ENCODE measurements at regions not wholly inside any gene's neighbourhood (a gene's known extent, or its start where the extent isn't known, plus 50 kb on each side); places are given as distances from the start of the nearest gene placed in this dataset.

DNA sequence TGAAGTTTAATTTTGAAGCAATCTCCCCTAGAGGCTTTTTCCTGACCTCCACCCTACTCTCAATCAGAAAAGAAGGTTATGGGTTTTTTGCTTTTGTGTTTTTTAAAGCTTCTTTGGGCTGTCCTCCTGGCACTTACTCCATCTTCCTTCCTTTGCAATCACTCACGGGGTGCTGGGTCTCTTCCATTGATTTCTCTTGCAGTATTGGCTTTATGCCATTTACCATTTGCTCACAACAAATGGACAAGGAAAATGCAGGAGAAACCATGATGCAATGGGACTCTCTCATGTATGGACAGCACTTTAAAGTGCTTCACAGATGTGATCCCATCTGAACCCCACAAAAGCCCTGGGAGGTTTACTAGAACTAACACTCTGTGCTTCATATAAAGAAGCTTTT, 57.5 kb downstream of the SST start:
- Histone ChIP-seq H3K4me2 (ENCODE audit: insufficient read depth, low read length) (no peak overlapping the region), H4K20me1 (ENCODE audit: insufficient read depth, low read length) (no peaks in the 10 kb centered on the region), H3K27me3 (ENCODE audit: insufficient read depth, low read length) (peaks cover 6% of the 10 kb centered on the region), H3K36me3 (ENCODE audit: insufficient read depth, low read length) (no peaks in the 10 kb centered on the region), H2AFZ (ENCODE audit: low read length) (no peak overlapping the region), H3K79me2 (ENCODE audit: insufficient read depth, low read length) (no peaks in the 10 kb centered on the region), H3K27ac (ENCODE audit: low read depth, low read length) (no peak overlapping the region), H3K4me3 (ENCODE audit: insufficient read depth, low read length) (no peak overlapping the region), H3K4me1 (ENCODE audit: insufficient read depth, low read length) (no peaks in the 10 kb centered on the region), H3K9me3 (ENCODE audit: low read depth, low read length) (no peaks in the 10 kb centered on the region)
- no peak for TF ChIP-seq CTCF (IDR thresholded peaks at IDR 0.05; ENCODE audit: extremely low read depth, low read depth, low read length)
- DNase-seq (ENCODE audit: insufficient read length, low spot score, missing footprints), result no peak

DNA sequence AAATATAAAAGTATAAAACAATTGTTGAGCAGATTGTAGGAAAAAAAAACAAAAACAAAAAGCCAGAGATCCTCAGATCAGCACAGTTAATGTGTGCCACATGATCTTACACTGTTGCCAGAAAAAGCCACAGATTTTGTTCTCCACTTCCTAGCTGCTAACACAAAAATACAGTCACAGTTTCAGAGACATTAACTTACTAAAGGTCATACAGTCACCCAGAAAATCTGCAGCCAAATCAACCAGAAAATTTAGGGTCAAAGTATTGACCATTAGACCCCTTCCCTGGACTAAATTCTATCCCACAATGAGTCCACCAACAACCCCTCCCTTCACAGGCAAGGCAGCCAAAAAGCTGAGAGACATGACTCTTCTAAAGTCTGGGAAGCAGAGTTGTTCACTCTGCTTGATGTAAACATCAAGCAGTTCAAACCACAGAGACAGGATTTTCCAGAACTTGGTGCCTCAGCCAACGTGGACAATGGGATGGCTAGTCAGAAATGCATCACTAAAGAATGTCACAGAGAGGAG, 59.1 kb downstream of the SST start:
- Histone ChIP-seq H4K20me1 (ENCODE audit: insufficient read depth, low read length) (no peaks in the 10 kb centered on the region), H3K4me2 (ENCODE audit: insufficient read depth, low read length) (no peak overlapping the region), H3K27ac (ENCODE audit: low read depth, low read length) (no peak overlapping the region), H2AFZ (ENCODE audit: low read length) (no peak overlapping the region), H3K4me1 (ENCODE audit: insufficient read depth, low read length) (no peaks in the 10 kb centered on the region), H3K4me3 (ENCODE audit: insufficient read depth, low read length) (no peak overlapping the region), H3K79me2 (ENCODE audit: insufficient read depth, low read length) (no peaks in the 10 kb centered on the region), H3K36me3 (ENCODE audit: insufficient read depth, low read length) (no peaks in the 10 kb centered on the region), H3K9me3 (ENCODE audit: low read depth, low read length) (no peaks in the 10 kb centered on the region), H3K27me3 (ENCODE audit: insufficient read depth, low read length) (peaks cover 6% of the 10 kb centered on the region)
- DNase-seq (ENCODE audit: insufficient read length, low spot score, missing footprints), result no peak
- TF ChIP-seq CTCF (IDR thresholded peaks at IDR 0.05; ENCODE audit: extremely low read depth, low read depth, low read length), result no peak

DNA sequence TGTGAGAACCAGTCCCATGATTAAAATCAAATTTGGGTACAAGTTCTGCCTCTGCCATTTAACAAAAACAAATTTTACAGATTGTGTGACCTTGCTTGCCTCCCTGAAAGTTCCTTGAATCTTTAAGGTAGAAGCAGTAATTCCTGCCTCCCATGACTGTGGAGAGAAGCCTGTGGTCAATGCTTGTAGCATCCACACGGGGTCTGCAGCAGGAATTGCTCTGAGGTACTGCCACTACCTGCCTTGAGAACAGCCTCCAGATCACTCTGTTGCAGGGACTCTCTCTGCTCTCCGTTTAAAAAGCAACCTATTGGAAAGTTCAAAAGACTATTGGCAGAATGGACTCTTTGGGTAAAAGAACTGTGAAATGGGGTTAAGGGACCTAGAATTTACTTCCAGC, 75.9 kb downstream of the SST start:
- Histone ChIP-seq H4K20me1 (ENCODE audit: insufficient read depth, low read length) (no peaks in the 10 kb centered on the region), H3K27ac (ENCODE audit: low read depth, low read length) (no peak overlapping the region), H3K4me1 (ENCODE audit: insufficient read depth, low read length) (no peaks in the 10 kb centered on the region), H3K79me2 (ENCODE audit: insufficient read depth, low read length) (no peaks in the 10 kb centered on the region), H3K36me3 (ENCODE audit: insufficient read depth, low read length) (no peaks in the 10 kb centered on the region), H3K9me3 (ENCODE audit: low read depth, low read length) (no peaks in the 10 kb centered on the region), H2AFZ (ENCODE audit: low read length) (no peak overlapping the region), H3K4me2 (ENCODE audit: insufficient read depth, low read length) (no peak overlapping the region), H3K4me3 (ENCODE audit: insufficient read depth, low read length) (no peak overlapping the region), H3K27me3 (ENCODE audit: insufficient read depth, low read length) (no peaks in the 10 kb centered on the region)
- DNase-seq (ENCODE audit: insufficient read length, low spot score, missing footprints), result no peak
- no peak for TF ChIP-seq CTCF (IDR thresholded peaks at IDR 0.05; ENCODE audit: extremely low read depth, low read depth, low read length)

GRCh38 chr3:187593451-187593850, 76.7 kb downstream of the SST start:
- no peak overlapping the region for H3K4me3 ChIP-seq (ENCODE audit: insufficient read depth, low read length)
- H3K27me3 ChIP-seq (ENCODE audit: insufficient read depth, low read length), result no peaks in the 10 kb centered on the region
- no peak overlapping the region for H3K4me2 ChIP-seq (ENCODE audit: insufficient read depth, low read length)
- H2AFZ ChIP-seq (ENCODE audit: low read length), result no peak overlapping the region
- no peaks in the 10 kb centered on the region for H3K4me1 ChIP-seq (ENCODE audit: insufficient read depth, low read length)
- H3K9me3 ChIP-seq (ENCODE audit: low read depth, low read length), result no peaks in the 10 kb centered on the region
- no peak for TF ChIP-seq CTCF (IDR thresholded peaks at IDR 0.05; ENCODE audit: extremely low read depth, low read depth, low read length)
- no peak overlapping the region for H3K27ac ChIP-seq (ENCODE audit: low read depth, low read length)
- H3K36me3 ChIP-seq (ENCODE audit: insufficient read depth, low read length), result no peaks in the 10 kb centered on the region
- H4K20me1 ChIP-seq (ENCODE audit: insufficient read depth, low read length), result no peaks in the 10 kb centered on the region
- H3K79me2 ChIP-seq (ENCODE audit: insufficient read depth, low read length), result no peaks in the 10 kb centered on the region
- no peak for DNase-seq (ENCODE audit: insufficient read length, low spot score, missing footprints)

All from osteoblast (primary cell).